ENCODE measurements at regions not wholly inside any gene's neighbourhood (a gene's known extent, or its start where the extent isn't known, plus 50 kb on each side); places are given as distances from the start of the nearest gene placed in this dataset.
"Not testable (repeated sequence)": the region's sequence is repeated elsewhere in the genome, so short reads cannot be mapped to it uniquely, and the experiment has no call there.

DNA sequence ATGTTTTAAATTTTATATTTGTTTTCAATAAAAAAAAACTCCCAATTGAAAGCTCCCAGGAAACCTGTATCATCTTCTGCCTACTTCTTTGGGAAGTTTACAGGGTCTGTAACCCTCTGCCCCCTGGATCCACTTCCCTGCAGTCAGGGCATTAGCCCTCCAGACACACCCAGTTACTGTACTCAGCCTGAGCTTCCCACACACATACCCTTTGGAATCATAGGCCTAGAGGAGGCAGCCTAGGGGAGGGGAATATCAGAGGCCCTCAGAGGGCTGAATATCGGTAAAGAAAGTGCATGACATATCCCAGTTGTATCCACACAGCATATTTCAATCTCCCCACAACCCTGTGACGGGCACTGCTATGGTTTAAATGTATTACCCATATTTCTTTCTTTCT lies 56.2 kb upstream of the TFPI start:
- DNase-seq: not testable (repeated sequence)

DNA sequence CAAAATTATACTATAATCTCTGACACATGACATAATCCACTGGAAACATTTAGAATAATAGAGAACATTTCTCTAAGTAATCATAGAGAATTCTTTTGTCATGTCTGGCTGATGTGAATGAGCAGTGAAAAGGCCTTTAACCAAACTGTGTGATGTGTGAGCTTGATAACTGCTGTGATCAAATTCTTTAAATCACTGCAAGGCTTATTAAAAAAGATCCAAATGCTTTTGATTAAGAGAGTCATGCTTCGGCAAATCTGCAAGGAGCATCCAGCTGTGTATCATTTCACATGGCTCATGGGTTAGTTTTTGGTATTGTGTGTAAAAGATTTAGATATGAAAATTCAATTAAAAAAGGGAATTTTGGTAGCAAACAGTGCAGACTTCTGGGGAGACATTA lies 58.6 kb upstream of the TFPI start:
- no peak for DNase-seq

DNA sequence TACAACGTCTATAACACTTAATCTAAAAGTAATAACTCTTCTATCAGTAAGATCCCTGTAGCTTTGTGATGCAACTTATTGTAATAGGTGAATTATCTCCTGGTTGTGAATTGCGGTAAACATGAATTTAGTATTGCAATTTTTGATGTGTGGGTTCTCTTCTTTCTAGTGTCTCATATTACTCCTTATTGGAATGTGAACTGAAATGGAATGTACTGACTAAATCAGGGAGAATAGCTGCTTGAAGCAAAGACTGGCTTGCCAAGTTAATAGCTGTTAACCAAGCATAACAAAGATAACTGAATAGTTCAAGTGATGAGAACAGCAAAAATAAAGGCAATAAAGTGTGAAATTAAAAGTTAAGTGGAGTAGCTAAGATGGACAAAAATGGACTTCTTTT lies 60.5 kb upstream of the TFPI start:
- DNase-seq: no peak

DNA sequence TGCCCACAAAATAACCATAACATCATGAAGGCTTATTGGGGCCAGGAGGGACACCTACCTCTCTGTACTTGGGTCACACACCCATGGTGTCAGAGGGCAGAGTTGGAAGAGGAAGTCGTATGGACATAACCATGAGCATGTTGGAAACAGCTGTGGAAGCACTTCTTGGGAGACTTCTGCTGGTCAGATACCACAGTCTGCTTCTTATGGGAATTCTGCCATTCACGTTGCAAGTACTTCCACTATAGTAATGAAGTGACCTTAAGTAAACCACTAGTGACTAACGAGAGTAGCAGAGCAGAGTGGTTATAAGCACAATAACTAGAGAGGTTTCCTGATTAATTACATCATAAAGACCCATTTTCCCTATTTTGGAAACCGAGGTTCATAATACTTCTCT lies 61.1 kb upstream of the TFPI start:
- no peak for DNase-seq

DNA sequence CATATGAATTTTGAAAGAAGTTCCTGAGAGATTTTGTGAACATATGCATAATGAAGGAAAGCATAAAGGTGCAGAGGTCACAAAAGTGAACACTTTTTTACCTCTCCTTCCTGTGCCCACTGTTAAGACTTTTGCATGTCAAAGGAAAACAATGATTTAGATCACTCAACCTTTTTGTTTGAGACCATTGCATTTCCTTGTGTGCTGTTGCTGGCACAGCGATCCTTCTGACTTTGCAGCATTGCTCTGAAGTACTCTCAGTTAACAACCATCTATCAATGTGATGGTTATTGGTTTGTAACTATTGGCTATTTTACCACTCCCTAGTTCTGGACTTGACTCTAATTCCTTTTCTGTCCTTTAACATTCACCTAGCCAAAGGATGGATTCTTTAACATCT lies 61.7 kb upstream of the TFPI start:
- no peak for DNase-seq

DNA sequence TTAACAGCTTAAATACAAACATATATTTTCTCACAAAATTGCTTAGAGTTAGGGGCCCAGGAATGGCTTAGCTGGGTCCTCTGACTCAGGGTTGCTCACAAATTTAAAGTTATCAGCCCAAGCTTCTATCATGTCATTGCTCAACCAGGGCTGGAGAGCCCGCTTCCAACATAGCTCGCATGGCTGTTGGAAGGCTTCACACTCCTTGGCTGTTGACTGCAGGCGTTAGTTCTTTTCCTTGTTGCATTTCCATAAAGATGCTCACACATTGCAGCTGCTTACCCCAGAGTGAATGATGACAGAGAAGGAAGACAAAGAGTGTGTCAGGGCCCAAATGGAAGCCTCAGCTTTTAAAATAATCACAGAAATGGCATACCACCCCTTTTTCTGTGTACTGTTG lies 62.9 kb upstream of the TFPI start:
- DNase-seq: no peak

DNA sequence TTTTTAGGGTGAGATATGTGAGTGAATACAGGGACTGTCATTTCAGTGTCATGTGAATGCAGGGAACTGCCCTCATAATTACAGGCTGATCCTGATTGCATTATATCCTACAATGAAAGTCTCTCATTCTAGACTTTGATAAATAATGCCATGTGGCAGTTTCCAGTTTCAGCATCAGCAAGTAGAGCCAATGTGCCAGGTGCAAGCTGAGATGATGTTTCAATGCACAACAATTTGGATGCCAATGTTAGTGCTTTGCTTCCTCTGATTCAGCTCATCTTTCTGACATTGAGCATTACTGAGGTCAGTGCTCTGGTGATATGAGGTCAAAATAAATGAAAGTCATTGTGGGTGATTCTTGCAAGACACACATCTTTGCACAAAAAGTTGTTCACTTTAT lies 63.7 kb upstream of the TFPI start:
- peak; percentile 2 for DNase-seq

DNA sequence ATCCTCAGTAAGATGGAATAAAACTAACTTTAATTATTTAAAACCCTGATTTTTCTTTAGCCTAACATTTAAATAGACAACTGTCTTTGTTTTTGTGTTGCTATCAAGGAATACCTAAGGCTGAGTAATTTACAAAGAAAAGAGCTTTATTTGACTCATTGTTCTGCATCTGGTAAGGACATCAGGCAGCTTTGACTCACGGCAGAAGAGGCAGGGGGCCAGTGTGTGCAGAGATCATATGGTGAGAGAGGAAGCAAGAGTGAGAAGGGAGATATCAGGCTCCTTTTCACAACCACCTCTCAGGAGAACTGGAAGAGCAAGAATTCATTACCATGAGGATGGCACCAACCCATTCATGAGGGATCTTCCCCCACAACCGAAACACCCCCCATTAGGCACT lies 64.6 kb upstream of the TFPI start:
- peak; percentile 13 for DNase-seq

DNA sequence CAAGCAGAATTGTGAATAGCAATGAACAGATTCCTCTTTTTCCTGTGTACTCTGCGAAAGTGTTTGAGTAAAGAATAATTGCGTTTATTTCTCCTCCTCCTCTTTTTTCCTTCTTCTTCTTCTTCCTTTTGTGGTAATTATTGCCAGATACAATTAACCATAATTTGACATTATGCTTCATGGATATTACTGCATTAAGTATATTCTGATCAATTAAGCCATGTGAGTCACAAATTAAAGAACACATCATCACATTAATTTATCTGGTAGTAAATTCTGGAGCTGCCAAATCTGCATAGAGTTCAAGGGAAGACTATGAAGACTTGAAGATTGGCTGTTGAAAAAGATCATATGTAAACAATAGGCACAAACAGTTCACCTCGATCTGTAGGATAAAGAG lies 72.9 kb upstream of the TFPI start:
- no peak for DNase-seq

DNA sequence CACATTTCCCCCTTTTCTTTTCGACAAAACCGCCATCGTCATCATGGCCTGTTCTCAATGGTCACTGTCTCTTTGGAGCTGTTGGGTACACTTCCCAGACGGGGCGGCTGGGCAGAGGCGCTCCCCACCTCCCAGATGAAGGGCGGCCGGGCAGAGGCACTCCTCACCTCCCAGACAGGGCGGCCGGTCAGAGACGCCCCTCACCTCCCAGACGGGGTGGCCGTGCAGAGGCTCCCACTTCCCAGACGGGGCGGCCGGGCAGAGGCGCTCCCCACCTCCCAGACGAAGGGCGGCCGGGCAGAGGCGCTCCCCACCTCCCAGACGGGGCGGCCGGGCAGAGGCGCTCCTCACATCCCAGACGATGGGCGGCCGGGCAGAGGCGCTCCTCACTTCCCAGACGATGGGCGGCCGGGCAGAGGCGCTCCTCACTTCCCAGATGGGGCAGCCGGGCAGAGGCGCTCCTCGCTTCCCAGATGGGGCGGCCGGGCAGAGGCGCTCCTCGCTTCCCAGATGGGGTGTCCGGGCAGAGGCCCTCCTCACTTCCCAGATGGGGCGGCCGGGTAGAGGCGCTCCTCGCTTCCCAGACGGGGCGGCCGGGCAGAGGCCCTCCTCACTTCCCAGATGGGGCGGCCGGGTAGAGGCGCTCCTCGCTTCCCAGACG lies 82.6 kb upstream of the TFPI start:
- DNase-seq: not testable (repeated sequence)

DNA sequence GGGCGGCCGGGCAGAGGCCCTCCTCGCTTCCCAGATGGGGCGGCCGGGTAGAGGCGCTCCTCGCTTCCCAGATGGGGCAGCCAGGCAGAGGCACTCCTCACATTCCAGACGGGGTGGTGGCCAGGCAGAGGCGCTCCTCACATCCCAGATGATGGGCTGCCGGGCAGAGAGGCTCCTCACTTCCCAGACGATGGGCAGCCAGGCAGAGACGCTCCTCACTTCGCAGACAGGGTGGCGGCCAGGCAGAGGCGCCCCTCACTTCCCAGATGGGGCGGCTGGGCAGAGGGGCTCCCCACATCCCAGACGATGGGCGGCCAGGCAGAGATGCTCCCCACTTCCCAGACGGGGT lies 83.1 kb upstream of the TFPI start:
- DNase-seq: not testable (repeated sequence)

DNA sequence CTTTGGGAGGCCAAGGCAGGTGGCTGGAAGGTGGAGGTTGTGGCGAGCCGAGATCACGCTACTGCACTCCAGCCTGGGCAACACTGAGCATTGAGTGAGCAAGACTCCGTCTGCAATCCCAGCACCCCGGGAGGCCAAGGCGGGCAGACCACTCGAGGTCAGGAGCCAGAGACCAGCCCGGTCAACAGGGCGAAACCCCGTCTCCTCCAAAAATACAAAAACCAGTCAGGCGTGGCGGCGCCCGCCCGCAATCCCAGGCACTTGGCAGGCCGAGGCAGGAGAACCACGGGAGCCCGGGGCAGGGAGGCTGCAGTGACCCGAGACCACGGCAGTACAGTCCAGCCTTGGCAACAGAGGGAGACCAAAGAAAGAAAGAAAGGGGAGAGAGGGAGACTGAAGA lies 83.5 kb upstream of the TFPI start:
- not testable (repeated sequence) for DNase-seq

DNA sequence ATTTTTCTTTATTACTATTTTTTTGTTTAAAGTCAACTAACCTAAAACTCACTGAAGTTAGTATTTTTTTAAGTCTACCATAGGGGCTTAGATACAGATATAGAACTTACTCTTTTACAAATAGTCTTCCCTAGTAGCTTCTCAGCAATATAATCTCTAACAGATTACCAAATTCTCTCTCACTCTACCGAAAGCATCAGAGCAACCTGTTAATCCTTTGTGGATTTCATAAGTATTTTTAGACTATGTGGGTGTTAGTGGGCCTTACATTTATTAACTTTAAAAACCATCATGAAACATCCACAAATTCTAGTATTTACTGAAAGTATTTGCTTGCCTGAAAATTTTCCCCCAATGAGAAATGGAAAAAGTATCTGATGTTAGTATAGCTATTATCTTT lies 84.6 kb upstream of the TFPI start:
- no peak for DNase-seq

DNA sequence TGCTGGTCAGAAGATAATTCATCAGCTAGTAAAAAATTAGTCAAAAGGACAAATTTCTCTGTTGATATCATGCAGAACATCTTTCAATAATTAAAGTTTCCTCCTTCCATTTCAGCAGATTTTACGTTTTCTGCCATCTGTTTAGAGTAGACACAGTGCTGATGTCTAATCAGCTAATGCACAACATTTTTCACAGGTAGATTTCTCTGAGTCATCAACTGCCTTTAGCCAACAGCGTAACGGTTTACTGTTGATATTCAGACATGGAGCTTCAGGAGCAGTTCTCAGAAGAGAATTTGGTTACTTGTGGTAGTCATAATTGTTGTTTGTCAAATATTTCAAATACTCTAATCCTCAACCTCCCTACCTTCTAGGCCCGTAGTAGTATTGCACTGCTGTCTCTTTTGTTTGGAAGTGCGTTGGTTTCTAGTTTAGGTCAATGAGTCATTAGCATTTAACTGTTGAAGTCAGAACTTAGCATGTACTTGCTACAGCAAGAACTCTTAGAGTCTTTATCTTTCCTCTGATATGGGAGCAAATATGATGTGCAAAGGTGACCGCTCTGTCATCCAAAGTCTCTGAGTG lies 86.8 kb upstream of the TFPI start:
- no peak for DNase-seq

DNA sequence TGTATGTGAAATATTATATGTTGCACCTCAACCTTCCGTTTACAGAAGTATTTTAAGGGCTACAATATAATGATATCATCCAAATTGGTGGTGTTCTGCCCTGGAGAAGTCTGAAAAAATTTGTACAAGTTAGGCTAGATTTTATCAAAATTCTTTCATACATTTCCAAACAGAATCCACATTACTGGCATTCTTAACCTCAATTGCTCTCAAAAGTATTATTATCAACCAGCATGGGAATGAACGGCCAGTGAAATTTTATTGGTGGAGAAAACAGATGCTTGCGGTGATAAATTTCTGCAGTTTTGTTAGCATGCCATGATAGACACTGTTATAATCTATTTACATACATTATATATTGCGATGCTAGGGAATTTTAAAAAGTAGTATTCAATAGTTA lies 88.3 kb upstream of the TFPI start:
- no peak for DNase-seq

DNA sequence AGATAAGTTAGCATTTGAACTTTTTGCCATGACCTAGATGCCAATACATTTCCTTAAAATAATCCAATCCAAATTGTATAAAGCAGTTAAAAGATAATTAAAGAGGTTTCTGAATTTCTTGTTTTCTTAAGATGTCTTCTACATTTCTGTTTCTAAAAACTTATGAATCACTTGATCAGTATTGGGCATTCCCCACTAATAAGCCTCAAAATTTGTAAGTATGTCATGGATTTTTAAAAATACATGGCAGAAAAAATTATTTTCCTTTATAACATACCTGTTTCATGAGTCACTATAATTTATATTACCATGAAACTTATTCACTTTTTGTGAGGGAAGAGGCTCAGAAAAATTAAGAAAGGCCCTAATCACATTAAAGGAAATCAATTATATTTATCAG lies 90.3 kb upstream of the TFPI start:
- no peak for DNase-seq

DNA sequence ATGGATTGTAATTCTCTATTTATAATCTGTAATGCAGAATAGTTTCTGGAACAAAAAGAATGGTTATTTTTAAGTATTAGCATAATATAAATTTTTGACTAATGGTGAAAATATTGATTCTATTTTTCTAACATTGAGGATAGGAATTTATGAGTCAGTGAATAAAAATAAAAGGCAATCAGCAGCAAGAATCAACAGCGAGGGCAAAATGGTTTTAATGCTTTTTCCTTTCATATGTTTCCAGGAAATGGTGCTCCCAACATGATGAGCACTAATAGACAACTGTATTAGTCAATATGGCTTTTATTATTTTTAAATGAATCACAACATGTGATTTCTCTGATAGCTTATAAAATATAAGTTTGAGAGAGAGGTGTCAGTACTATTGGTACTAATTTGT lies 90.7 kb upstream of the TFPI start:
- DNase-seq: no peak

DNA sequence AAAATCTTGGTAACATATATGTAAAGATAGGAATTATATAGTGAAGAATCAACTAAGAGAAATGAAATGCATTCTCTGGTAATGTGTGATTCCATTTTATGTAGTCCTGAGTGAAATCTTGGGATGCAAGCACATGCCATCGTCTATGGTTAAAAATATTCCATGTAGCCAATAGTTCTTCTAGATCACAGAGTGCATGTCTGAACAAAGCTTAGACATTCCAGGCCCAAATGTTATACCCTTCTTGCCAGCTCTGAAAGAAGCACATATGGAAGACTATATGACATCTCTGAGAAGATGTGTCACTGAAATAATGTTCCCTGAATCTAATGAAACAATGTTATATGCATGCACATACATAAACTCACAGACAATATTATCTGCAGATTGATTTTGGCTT lies 92.3 kb upstream of the TFPI start:
- no peak for DNase-seq

DNA sequence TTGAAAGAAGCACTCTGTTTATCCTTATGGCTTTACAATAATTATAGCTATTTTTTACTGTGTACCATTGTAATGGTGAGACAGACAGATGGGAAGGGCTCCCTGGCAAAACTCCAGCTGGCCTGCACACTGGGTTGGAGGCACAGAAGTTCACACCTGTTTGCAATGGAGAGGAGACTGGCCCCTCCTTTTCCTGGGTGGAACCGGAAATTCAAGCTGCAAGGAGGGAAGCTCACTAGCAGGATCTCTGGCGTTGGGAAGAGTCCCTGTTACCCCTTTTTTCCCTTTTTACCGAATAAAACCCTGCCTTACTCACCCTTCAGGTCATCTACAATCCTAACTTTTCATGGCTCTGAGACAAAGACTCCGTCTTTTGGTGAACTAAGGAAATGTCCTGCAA lies 100.3 kb upstream of the TFPI start:
- no peak for DNase-seq

DNA sequence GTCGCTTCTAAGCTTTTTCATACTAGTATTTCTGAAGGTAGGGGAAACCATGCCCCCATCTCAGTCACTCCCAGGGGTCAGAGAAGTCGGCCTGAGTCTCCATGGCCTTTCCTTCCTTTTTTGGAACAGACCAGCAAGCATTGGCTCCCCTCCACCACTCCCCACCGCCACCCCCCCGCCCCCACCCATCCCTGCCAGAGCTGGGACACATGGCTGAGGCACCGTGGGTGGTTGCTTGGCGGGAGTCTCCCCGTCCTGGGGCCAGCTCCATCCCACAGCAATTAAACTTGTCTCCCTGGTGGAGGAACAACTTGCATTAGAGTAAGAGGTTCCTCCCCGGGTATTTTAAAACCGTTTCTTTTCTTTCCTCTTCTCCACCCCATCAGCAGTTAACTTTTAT lies 100.8 kb upstream of the TFPI start:
- DNase-seq: no peak

DNA sequence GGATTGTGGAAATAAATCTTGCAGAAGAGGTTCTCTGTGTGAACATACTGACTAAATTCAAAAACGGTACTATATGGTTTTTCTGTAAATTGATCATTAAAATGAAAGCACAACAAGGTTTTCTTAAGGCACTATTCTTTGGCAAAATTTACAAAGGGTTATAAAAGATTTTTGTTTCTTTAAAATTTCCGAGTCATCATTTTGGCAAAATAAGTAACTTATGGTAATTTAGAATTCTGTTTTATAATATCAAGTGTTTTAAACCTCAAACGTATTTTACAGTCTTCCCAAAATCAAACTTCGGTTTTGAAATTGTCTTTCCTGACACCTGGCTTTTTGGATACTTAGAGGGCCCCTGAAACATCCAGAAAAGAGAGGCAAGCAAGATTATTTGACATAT lies 101.9 kb upstream of the TFPI start:
- DNase-seq: no peak

DNA sequence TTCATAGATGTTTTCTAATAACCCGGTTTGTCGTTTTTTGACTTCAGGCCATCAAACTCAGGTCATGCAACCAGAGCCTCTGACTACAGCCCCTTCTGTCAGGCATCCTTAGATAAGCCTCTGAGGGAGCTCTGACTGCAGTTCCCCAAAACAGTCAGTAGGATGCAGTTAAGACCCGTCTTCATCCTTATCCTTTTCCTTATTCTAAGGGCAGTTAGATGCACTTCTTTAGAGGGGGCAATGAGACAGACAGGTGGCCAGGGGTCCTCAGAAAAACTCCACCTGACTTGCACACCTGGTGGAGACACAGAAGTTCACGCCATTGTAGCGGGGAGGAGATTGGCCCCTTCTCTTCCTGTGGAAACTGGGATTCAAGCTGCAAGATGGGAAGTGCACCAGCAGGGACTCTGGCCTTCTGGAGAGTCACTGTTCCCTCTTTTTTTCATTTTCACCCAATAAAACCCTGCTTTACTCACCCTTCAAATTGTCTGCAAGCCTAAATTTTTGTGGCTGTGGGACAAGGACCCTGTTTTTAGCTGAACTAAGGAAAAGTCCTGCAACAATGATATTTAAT lies 104.8 kb upstream of the TFPI start:
- no peak for DNase-seq

DNA sequence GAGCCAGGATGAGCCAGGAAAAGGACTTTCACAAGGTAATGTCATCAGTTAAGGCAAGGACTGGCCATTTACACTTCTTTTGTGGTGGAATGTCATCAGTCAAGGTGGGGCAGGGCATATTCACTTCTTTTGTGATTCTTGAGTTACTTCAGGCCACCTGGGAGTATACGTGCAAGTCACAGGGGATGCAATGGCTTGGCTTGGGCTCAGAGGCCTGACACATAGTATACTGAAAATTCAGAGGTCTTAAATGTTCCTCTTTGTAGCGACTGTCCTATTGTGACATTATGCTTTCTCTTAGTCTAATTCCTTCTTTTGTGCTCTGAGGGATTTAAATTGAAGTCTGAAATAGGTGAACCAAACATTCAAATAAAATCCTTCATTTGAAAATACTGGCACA lies 121.8 kb upstream of the TFPI start:
- DNase-seq: not testable (repeated sequence)

DNA sequence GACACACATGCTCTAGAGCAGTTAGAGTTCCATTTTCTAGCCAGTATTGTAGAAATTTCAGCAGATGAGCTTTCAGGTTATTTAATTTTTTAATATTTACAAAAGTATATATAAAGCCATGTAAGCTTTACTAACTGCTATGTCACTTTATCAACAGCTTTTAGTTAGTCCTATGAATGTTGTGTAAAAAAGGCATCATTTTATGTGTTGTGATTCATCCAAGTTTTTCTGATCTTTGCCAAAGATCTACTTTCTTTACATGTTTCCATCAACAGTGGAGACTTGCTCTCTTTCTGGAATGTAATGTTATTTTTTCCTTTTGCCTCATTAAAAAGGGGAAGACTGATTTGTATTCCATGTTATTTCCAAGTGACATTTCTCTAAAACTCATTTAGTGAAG lies 125.2 kb upstream of the TFPI start:
- DNase-seq: no peak

DNA sequence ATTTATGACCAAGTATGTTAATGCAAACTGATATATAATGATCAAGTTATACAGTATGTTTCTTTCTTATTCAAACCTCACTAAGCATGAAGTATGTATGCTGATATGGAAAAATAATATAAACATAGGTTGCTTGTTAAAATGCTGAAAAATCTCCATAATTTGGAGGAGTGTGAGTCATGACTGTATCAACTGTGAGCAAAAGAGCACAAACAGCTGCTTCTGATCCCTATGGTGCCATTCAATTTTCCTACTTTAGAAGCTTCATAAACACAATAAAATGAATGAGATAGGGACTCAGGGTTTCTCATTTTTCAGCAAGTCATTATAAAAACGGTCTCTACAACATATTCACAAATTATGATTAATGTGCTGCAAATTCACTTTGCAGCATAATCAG lies 129.9 kb upstream of the TFPI start:
- DNase-seq: peak; percentile 4
